ENCODE measurements at regions not wholly inside any gene's neighbourhood (a gene's known extent, or its start where the extent isn't known, plus 50 kb on each side); places are given as distances from the start of the nearest gene placed in this dataset.

DNA sequence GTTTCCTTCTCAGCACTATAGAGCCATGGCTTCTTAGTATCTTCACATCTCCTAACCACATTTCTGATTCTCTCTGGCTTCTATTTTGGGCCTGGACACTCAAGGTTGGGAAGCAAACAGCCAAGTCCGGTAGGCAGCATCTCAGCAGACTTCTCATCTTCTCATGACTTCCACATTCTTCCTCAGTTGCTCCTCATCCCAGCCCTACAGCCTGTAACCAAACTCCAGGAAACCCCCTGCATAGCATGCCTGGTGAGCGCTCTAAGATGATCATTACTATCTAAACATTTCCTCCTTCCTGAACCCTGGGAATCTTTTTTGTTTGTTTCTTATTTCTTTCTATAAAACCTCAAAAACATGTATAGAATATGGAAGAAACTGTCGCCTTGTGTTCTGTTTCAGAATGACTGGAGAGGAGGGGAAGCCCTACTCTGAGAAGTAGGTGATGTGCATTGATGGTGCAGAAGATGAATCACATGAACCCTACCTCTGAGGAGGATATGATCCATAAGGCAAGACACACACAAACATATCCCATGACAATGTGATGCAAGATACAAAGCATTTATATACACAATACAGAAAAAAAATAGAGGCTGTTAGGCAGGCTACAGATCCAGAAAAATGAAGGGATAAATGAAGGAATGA lies 219.8 kb upstream of the GYPA start:
- TF ChIP-seq, protein P1, sequence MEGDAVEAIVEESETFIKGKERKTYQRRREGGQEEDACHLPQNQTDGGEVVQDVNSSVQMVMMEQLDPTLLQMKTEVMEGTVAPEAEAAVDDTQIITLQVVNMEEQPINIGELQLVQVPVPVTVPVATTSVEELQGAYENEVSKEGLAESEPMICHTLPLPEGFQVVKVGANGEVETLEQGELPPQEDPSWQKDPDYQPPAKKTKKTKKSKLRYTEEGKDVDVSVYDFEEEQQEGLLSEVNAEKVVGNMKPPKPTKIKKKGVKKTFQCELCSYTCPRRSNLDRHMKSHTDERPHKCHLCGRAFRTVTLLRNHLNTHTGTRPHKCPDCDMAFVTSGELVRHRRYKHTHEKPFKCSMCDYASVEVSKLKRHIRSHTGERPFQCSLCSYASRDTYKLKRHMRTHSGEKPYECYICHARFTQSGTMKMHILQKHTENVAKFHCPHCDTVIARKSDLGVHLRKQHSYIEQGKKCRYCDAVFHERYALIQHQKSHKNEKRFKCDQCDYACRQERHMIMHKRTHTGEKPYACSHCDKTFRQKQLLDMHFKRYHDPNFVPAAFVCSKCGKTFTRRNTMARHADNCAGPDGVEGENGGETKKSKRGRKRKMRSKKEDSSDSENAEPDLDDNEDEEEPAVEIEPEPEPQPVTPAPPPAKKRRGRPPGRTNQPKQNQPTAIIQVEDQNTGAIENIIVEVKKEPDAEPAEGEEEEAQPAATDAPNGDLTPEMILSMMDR (IDR thresholded peaks at IDR 0.05): no peak
- DNase-seq (ENCODE audit: low spot score) (no peak), ATAC-seq (ENCODE audit: low FRiP score) (no peak)

DNA sequence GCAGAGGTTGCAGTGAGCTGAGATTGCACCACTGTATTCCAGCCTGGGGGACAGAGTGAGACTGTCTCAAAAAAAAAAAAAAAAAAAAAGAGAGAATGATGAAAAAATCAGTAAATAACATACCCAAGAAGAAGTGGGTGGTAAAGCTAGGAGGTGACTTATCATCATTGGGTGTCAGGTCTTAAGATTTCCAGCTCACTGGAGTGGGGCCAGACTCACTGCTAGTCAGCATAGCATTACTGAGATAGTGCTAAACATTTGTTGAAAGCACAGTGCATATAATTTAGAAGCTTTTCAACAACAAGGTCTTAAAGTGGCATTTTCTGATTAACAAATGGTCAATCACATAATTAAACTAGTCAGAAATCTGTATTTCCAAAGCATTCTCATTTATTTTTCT lies 221.8 kb upstream of the GYPA start:
- DNase-seq (ENCODE audit: low spot score) (no peak), ATAC-seq (ENCODE audit: low FRiP score) (no peak)
- TF ChIP-seq, protein P1 (IDR thresholded peaks at IDR 0.05): no peak

DNA sequence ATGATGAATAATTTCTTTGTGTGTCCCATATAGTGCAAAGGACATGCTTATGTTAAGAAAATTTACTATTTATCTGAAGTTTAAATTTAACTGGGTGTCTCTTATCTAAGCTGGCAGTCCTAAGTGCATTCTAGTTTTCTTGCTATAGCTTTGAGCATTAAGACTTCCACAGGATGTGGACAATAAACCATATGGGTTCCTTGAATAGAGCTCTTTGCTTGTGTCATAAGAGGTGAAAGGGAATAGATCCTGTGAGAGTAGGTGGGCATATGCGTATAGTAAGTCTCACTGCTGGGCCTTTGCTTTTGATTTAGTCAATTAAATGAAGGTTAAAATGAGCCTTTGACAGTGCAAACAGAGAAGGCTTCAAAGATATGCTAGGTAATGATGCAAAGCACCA lies 223.4 kb upstream of the GYPA start:
- TF ChIP-seq, protein P1 (IDR thresholded peaks at IDR 0.05): no peak
- no peak for ATAC-seq (ENCODE audit: low FRiP score)
- no peak for DNase-seq (ENCODE audit: low spot score)

DNA sequence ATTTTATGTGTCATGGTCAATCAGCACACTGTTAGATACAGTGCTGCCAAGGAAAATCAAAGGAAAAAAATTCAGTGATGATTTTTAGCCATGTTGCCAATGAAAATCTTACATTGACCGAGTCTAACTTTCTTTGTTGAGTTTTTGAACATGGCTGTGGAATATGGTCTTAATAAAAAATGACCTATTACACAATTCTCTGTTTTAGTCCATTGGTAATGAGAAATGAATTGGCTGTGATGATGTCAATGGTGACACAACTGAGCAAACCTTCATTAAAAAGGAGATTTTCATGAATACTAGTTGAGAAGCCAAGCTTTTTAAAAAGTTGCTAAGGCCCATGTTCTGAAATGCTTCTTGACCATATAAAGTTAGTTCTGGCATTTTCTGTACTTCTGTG lies 225.9 kb upstream of the GYPA start:
- no peak for ATAC-seq (ENCODE audit: low FRiP score)
- DNase-seq (ENCODE audit: low spot score): no peak
- TF ChIP-seq, protein P1 (IDR thresholded peaks at IDR 0.05): no peak

DNA sequence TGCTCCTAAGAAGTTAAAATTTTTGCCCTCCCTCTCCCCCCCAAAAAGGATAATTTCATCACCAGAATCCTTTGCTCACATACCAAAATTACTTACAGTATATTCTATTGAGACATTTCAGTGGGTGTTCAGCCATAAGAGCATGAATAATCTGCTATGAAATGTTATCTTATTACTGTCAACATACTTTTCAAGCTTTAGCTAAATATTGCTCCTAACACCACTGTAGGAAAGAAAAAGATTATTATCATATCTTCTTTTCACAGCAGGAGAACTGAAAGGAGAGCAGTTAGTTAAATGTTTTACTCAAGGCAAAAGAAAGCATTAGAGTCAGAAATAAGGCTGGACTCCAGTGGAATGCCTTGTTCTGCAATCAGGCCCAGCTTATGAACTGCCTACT lies 231.0 kb upstream of the GYPA start:
- TF ChIP-seq, protein P1 (IDR thresholded peaks at IDR 0.05): no peak
- no peak for DNase-seq (ENCODE audit: low spot score)
- ATAC-seq (ENCODE audit: low FRiP score): peak; percentile 72

DNA sequence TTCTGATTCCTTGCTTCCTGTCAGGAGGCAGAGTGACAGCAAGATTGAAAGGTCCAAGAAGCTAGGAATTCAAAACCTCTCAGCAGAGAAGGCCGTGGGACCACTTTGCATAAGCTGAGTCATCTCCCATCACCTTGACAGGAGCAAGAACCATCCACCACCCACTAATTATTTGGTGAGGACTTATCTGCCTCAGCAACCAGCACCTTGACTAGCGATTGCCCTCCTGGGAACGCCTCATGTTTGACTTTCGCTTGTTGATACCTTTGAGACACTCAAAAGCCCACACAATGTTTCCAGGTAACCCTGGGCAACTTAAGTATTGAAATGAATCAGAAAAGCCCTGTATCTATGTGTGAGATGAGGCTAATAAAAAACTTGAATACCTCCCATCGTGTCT lies 233.5 kb upstream of the GYPA start:
- DNase-seq (ENCODE audit: low spot score): no peak
- ATAC-seq (ENCODE audit: low FRiP score): no peak
- TF ChIP-seq, protein P1 (IDR thresholded peaks at IDR 0.05): no peak

DNA sequence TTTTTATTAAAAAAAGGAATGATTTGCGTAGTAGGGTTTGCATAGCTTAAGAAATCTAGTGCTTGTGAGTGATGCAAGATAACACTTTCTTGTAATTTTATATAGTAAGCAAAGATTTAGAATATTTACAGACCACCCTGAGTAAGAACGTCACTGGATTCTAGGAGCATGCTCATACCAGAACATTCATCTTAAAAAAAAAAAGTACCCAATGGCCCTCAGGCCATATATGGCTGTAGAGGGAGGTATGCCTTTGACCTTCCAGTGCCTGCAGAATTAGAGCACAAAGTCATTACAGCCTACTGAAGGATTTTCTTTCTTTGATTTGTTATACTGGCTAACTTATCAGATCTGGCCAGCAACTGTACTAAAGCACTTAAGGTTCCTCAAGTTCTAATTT lies 236.3 kb upstream of the GYPA start:
- no peak for DNase-seq (ENCODE audit: low spot score)
- TF ChIP-seq, protein P1 (IDR thresholded peaks at IDR 0.05): no peak
- no peak for ATAC-seq (ENCODE audit: low FRiP score)

All from omental fat pad (tissue), 3 donors.